Transverse colon (tissue), 4 donors: ENCODE measurements at regions not wholly inside any gene's neighbourhood (a gene's known extent, or its start where the extent isn't known, plus 50 kb on each side); places are given as distances from the start of the nearest gene placed in this dataset.
"Not testable (repeated sequence)": the region's sequence is repeated elsewhere in the genome, so short reads cannot be mapped to it uniquely, and the experiment has no call there.

Source experiments
- DNase-seq: peaks from one replicate; pipeline ENCODE4 v3.0.0-alpha.2; 2019
- H3K27ac ChIP-seq, 4 donors: fragments of 200-600 bp; sonication (generic); 2 replicates each; pipeline ENCODE4 v1.5.1; 2016 to 2018; ENCODE audit warnings: inconsistent platforms in 4 of 4
- H3K27me3 ChIP-seq: fragments of 200-600 bp; sonication (generic); 2 replicates; pipeline ENCODE4 v1.5.1; 2017; ENCODE audit warnings: inconsistent platforms
- H3K36me3 ChIP-seq, 4 donors: fragments of 200-600 bp; sonication (generic); 2 replicates each; pipeline ENCODE4 v1.5.1; 2017 to 2019; ENCODE audit warnings: inconsistent platforms in 4 of 4
- H3K4me1 ChIP-seq, 4 donors: fragments of 200-600 bp; sonication (generic); 2 replicates each; pipeline ENCODE4 v1.5.1; 2017 to 2020; ENCODE audit warnings: inconsistent platforms in 4 of 4
- H3K4me3 ChIP-seq, 4 donors: fragments of 200-600 bp; sonication (generic); 1 replicate in 1 of 4; 2 replicates in 3 of 4; pipeline versions ENCODE4 v1.5.1 to v1.6.1; 2017 to 2019; ENCODE audit warnings: inconsistent platforms in 4 of 4
- H3K9me3 ChIP-seq, 2 donors: fragments of 200-600 bp; sonication (generic); 2 replicates each; pipeline ENCODE4 v1.5.1; 2017 to 2019; ENCODE audit warnings: inconsistent platforms in 2 of 2
- CTCF ChIP-seq, 5 experiments: fragments of 200-600 bp in 3 of 5; fragments of 450-650 bp in 2 of 5; sonication (generic) in 3 of 5; IDR thresholded peaks; 1 replicate in 2 of 5; 2 replicates in 3 of 5; pipeline ENCODE4 v1.5.1; 2016 to 2017; ENCODE audit warnings: antibody characterized with exemption in 5 of 5, inconsistent platforms in 3 of 5, mild to moderate bottlenecking in 2 of 5, moderate library complexity in 1 of 5
- EP300 ChIP-seq: sonication (generic); formaldehyde crosslinking; IDR thresholded peaks from one replicate; pipeline ENCODE4 v1.6.1; 2017; ENCODE audit warnings: antibody characterized with exemption, low read depth
- POLR2A ChIP-seq: fragments of 450-650 bp; IDR thresholded peaks from one replicate; pipeline ENCODE4 v1.6.1; 2016; ENCODE audit warnings: antibody characterized with exemption, mild to moderate bottlenecking, moderate library complexity
- POLR2AphosphoS5 ChIP-seq, 3 donors: sonication (generic); formaldehyde crosslinking; IDR thresholded peaks; one replicate each; pipeline ENCODE4 v1.6.1; 2016; ENCODE audit warnings: antibody characterized with exemption in 3 of 3
- WGBS, 2 donors: methylation state at CpG; one replicate each; pipeline ENCODE4 v1.1.5; 2018; ENCODE audit warnings: low coverage in 1 of 2; 5-methylcytosine and 5-hydroxymethylcytosine counted together
- in situ Hi-C, 4 donors: fragments of 200-750 bp; cut with MboI; loops; one replicate each; pipeline versions ENCODE4 v1.15.0 to v1.15.1; 2017; ENCODE audit warnings: low sequenced_read_pairs in 3 of 4, low pct_ligation_motif_present in 1 of 4, low pct_unique_long_range_greater_than_20kb in 1 of 4
- intact Hi-C: fragments of 100-400 bp; cut with DNase I; formaldehyde crosslinking; loops from one replicate; pipeline ENCODE4 v1.15.1; 2023; ENCODE audit warnings: low total_unique reads

GRCh38 chr15:26028086-26028740 is 165.1 kb upstream of the ATP10A start:
- in situ Hi-C loops: loop anchor here in 1 of 4 donors (25.0 kb wide), 1 partner anchor 234 kb away; no protein-coding TSS in a partner anchor
- TF ChIP-seq POLR2A: no peak
- no peak for TF ChIP-seq POLR2AphosphoS5 (IDR thresholded peaks at IDR 0.05)
- no peak for TF ChIP-seq EP300
- no peak for TF ChIP-seq CTCF (IDR thresholded peaks at IDR 0.05)
- Histone ChIP-seq H3K27me3 (no peaks in the 10 kb centered on the region), H3K36me3 (no peaks in the 10 kb centered on the region), H3K4me1 (no peaks in the 10 kb centered on the region), H3K27ac (no peak overlapping the region), H3K9me3 (no peaks in the 10 kb centered on the region), H3K4me3 (no peak overlapping the region)
- whole genome bisulfite sequencing, 2 donors: 82% methylated on average over 13 of the region's 13 CpGs; no CpG with 5 or more reads in 1 of the 2 donors
- intact Hi-C loops: no loop called here
- no peak for DNase-seq

- H3K27ac ChIP-seq, H3K4me1 ChIP-seq, H3K9me3 ChIP-seq, intact Hi-C loops, DNase-seq, H3K36me3 ChIP-seq, H3K27me3 ChIP-seq, H3K4me3 ChIP-seq: not testable (repeated sequence)
- in situ Hi-C loops: loop anchor here in 1 of 4 donors (25.0 kb wide), 1 partner anchor 236 kb away; no protein-coding TSS in a partner anchor
- 78 to 100% methylated on average over 1 to 3 of the region's 3 CpGs for WGBS, 2 donors
These were observed 163.5 kb upstream of the ATP10A start for GRCh38 chr15:26026671-26027070.

- no peak overlapping the region for H3K4me3 ChIP-seq
- no peaks in the 10 kb centered on the region for H3K9me3 ChIP-seq
- no peak overlapping the region for H3K27ac ChIP-seq
- no peaks in the 10 kb centered on the region for H3K36me3 ChIP-seq
- DNase-seq: no peak
- H3K4me1 ChIP-seq: no peaks in the 10 kb centered on the region
- intact Hi-C loops (no loop called here), in situ Hi-C loops (loop anchor here in 1 of 4 donors (25.0 kb wide), 1 partner anchor 138 kb away; no protein-coding TSS in a partner anchor)
- WGBS, 2 donors: 67 to 82% methylated on average over 1 to 4 of the region's 4 CpGs
- no peak for TF ChIP-seq POLR2A
- TF ChIP-seq CTCF (IDR thresholded peaks at IDR 0.05): no peak
- TF ChIP-seq POLR2AphosphoS5 (IDR thresholded peaks at IDR 0.05): no peak
- TF ChIP-seq EP300: no peak
- H3K27me3 ChIP-seq: no peaks in the 10 kb centered on the region
These were observed 161.1 kb upstream of the ATP10A start for GRCh38 chr15:26024241-26024640.

- H3K27ac ChIP-seq: no peak overlapping the region
- no peaks in the 10 kb centered on the region for H3K9me3 ChIP-seq
- in situ Hi-C loops: loop anchor here in 1 of 4 donors (25.0 kb wide), 1 partner anchor 139 kb away; no protein-coding TSS in a partner anchor
- no peak overlapping the region for H3K4me3 ChIP-seq
- no peak for DNase-seq
- H3K4me1 ChIP-seq: no peaks in the 10 kb centered on the region
- TF ChIP-seq POLR2AphosphoS5 (IDR thresholded peaks at IDR 0.05): no peak
- TF ChIP-seq CTCF (IDR thresholded peaks at IDR 0.05): no peak
- TF ChIP-seq POLR2A: no peak
- TF ChIP-seq EP300: no peak
- WGBS, 2 donors: 82% methylated on average over 5 of the region's 5 CpGs; no CpG with 5 or more reads in 1 of the 2 donors
- H3K27me3 ChIP-seq: no peaks in the 10 kb centered on the region
- intact Hi-C loops: no loop called here
- no peaks in the 10 kb centered on the region for H3K36me3 ChIP-seq
These were observed 160.6 kb upstream of the ATP10A start for GRCh38 chr15:26023691-26024090.
